Neutrophil (primary cell): ENCODE measurements at regions not wholly inside any gene's neighbourhood (a gene's known extent, or its start where the extent isn't known, plus 50 kb on each side); places are given as distances from the start of the nearest gene placed in this dataset.

Experiments
- H3K27ac ChIP-seq: fragments of 200-600 bp; sonication (generic); 2 replicates; pipeline ENCODE4 v1.5.1; 2016; ENCODE audit warnings: mild to moderate bottlenecking, moderate library complexity
- H3K27me3 ChIP-seq: fragments of 200-600 bp; sonication (generic); 2 replicates; pipeline ENCODE4 v1.6.0; 2016; ENCODE audit warnings: mild to moderate bottlenecking
- H3K36me3 ChIP-seq: fragments of 200-600 bp; sonication (generic); 2 replicates; pipeline ENCODE4 v1.5.1; 2017
- H3K4me1 ChIP-seq, 2 experiments: fragments of 200-600 bp in 1 of 2; sonication (generic) in 1 of 2; 1 replicate in 1 of 2; 2 replicates in 1 of 2; pipeline versions ENCODE4 v1.5.1 to v1.6.1; 2013 to 2016; ENCODE audit warnings: low read depth in 1 of 2, low read length in 1 of 2, mild to moderate bottlenecking in 1 of 2, moderate library complexity in 1 of 2; ENCODE audit not compliant: control insufficient read depth in 1 of 2, insufficient read depth in 1 of 2
- H3K4me3 ChIP-seq, 2 experiments: fragments of 200-600 bp in 1 of 2; sonication (generic) in 1 of 2; 1 replicate in 1 of 2; 2 replicates in 1 of 2; pipeline ENCODE4 v1.5.1; 2013 to 2016; ENCODE audit warnings: low read depth in 1 of 2, low read length in 1 of 2, mild to moderate bottlenecking in 1 of 2, moderate library complexity in 1 of 2
- H3K9me3 ChIP-seq: fragments of 200-600 bp; sonication (generic); 2 replicates; pipeline ENCODE4 v1.5.1; 2016
- TF ChIP-seq, protein P1 (sequence below): fragments of 200-600 bp; sonication (generic); IDR thresholded peaks from 2 replicates; pipeline ENCODE4 v1.5.1; 2016; ENCODE audit warnings: antibody characterized with exemption

DNA sequence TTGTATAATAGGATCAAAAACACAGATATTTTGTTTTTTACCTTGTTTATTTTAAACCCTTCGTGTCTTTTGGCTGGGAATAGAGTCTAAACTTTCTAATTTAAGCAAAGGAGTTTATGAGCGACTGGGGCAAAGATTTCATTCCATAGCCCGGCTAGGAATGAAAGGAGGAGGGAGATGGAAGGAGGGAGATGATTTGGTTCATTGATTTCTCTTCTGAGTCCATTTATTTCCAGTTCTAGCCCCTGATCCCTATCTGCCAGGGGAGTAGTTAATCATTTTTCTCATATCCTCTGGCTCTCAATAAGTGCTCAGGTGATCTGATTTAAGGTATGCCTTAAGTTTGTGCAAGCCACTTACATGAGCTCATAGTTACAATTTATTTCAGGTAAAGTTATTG is 120.0 kb downstream of the SPRY1 start:
- no peak overlapping the region for H3K4me3 ChIP-seq
- H3K36me3 ChIP-seq = no peaks in the 10 kb centered on the region
- H3K27ac ChIP-seq = no peak overlapping the region
- no peaks in the 10 kb centered on the region for H3K27me3 ChIP-seq
- TF ChIP-seq, protein P1, sequence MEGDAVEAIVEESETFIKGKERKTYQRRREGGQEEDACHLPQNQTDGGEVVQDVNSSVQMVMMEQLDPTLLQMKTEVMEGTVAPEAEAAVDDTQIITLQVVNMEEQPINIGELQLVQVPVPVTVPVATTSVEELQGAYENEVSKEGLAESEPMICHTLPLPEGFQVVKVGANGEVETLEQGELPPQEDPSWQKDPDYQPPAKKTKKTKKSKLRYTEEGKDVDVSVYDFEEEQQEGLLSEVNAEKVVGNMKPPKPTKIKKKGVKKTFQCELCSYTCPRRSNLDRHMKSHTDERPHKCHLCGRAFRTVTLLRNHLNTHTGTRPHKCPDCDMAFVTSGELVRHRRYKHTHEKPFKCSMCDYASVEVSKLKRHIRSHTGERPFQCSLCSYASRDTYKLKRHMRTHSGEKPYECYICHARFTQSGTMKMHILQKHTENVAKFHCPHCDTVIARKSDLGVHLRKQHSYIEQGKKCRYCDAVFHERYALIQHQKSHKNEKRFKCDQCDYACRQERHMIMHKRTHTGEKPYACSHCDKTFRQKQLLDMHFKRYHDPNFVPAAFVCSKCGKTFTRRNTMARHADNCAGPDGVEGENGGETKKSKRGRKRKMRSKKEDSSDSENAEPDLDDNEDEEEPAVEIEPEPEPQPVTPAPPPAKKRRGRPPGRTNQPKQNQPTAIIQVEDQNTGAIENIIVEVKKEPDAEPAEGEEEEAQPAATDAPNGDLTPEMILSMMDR = no peak
- no peaks in the 10 kb centered on the region for H3K4me1 ChIP-seq
- no peaks in the 10 kb centered on the region for H3K9me3 ChIP-seq

DNA sequence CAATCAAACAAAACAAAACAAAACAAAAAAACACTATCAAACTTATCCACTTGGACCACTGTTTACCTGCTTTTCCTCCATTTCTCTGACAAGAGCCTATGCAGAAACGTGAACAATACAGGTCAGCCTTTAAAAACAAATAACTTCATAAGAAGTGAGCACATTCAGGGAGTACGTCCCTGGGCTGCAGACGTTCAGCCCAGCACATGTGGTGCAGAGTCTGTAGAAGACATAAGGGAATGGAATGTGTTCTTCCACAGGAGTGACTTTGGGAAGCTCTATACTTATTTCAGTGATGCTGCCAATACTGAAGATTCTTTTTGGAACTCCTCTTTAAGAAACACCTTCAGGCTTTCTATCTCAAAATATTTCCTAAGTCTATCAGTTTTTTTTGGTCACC is 120.6 kb downstream of the SPRY1 start:
- H3K4me3 ChIP-seq = no peak overlapping the region
- TF ChIP-seq, protein P1 = no peak
- no peak overlapping the region for H3K27ac ChIP-seq
- no peaks in the 10 kb centered on the region for H3K36me3 ChIP-seq
- no peaks in the 10 kb centered on the region for H3K9me3 ChIP-seq
- H3K4me1 ChIP-seq = no peaks in the 10 kb centered on the region
- no peaks in the 10 kb centered on the region for H3K27me3 ChIP-seq

DNA sequence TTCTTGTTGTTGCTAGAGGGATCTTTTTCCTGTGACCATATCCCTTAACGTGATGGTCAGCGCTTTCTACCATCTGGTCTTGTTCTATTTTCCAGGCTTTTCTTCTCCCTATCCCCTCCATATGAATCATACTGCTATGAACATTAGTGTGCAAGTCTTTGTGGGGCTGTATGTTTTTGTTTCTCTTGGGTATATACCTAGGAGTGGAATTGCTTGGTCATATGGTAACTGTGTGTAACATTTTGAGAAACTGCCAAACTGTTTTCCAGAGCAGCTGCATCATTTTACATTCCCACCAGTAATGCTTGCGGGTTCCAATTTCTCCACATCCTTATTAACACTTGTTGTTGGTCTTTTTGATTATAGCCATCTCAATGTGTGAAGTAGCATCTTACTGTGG is 121.4 kb downstream of the SPRY1 start:
- H3K4me3 ChIP-seq = no peak overlapping the region
- no peaks in the 10 kb centered on the region for H3K27me3 ChIP-seq
- no peaks in the 10 kb centered on the region for H3K36me3 ChIP-seq
- H3K27ac ChIP-seq = no peak overlapping the region
- no peaks in the 10 kb centered on the region for H3K9me3 ChIP-seq
- TF ChIP-seq, protein P1 = no peak
- no peaks in the 10 kb centered on the region for H3K4me1 ChIP-seq

DNA sequence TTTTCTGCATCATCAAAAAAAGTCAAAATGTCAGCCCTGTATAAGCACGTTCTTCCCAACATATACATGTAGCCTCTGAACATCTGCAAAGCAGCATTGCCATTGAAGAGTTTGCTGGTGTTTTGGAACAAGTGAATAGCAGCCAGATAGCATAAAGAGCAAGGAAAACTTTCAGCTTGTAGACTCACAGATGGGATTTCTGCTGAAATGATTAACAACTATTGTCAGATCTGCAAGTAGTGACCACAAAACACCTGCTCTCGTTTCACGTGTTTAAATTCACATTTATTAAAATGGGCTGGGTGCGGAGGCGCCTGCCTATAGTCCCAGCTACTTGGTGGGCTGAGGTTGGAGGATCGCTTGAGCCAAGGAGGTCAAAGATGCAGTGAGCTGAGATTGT is 123.7 kb downstream of the SPRY1 start:
- H3K36me3 ChIP-seq = no peaks in the 10 kb centered on the region
- no peaks in the 10 kb centered on the region for H3K9me3 ChIP-seq
- no peaks in the 10 kb centered on the region for H3K27me3 ChIP-seq
- no peak overlapping the region for H3K27ac ChIP-seq
- no peak overlapping the region for H3K4me3 ChIP-seq
- H3K4me1 ChIP-seq = no peaks in the 10 kb centered on the region
- TF ChIP-seq, protein P1 = no peak

DNA sequence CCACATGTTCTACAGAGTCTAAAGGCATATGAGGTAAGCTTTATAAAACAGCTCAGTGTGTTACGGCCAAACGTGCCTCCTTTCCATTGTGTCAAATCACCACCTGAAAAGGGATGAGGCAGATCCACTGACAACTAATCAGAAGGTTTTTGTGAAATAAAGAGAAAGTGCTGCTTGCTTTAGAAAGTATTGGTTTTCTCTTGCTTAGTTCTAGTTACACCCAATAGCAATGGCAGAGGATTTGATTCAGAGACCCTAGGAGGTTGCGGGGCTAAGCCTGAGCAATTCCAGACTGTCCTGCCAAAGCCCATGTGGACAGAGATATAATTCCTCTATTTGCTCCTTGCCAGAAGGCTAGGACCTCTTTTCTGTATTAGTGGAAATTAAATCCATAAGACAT is 125.5 kb downstream of the SPRY1 start:
- no peak overlapping the region for H3K27ac ChIP-seq
- TF ChIP-seq, protein P1 = no peak
- H3K4me3 ChIP-seq = no peak overlapping the region
- no peaks in the 10 kb centered on the region for H3K9me3 ChIP-seq
- no peaks in the 10 kb centered on the region for H3K36me3 ChIP-seq
- no peaks in the 10 kb centered on the region for H3K27me3 ChIP-seq
- H3K4me1 ChIP-seq = no peaks in the 10 kb centered on the region

DNA sequence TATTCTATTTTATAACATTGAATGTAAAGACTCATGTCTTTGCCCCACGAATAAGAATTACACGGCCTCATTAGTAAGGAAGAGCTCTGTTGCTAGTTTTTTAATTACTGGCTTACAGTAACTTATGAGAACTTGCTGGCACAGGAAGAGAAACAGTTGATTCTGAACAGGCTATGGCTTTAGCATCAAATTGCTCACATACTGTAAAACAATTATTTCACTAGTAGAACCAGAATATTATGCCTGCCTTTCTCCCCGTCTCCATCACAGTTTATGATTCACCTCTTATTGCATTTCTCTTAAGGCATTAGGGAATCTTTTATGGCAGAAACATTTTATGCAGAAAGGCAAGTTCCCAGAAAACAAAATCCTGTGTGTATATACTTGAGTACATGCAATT is 126.1 kb downstream of the SPRY1 start:
- Histone ChIP-seq H3K36me3 (no peaks in the 10 kb centered on the region), H3K4me1 (no peaks in the 10 kb centered on the region), H3K9me3 (no peaks in the 10 kb centered on the region), H3K4me3 (no peak overlapping the region), H3K27me3 (no peaks in the 10 kb centered on the region), H3K27ac (no peak overlapping the region)
- TF ChIP-seq, protein P1 = no peak
